MM.1S (cell line): ENCODE measurements at regions not wholly inside any gene's neighbourhood (a gene's known extent, or its start where the extent isn't known, plus 50 kb on each side); places are given as distances from the start of the nearest gene placed in this dataset.
"Not testable (repeated sequence)": the region's sequence is repeated elsewhere in the genome, so short reads cannot be mapped to it uniquely, and the experiment has no call there.

ENCODE experiments used
- EZH2 ChIP-seq: fragments of 300-600 bp; sonication (generic); optimal IDR thresholded peaks from 2 replicates; pipeline ENCODE3; 2017; ENCODE audit warnings: low read depth, mild to moderate bottlenecking, antibody characterized with exemption, low read length, mixed read lengths
- EZH2phosphoT487 ChIP-seq: fragments of 300-600 bp; sonication (generic); IDR thresholded peaks from 2 replicates; pipeline ENCODE4 v1.6.1; 2018; ENCODE audit warnings: antibody characterized with exemption, low read length
- TF ChIP-seq, protein P1 (sequence below): fragments of 300-600 bp; sonication (generic); IDR thresholded peaks from 2 replicates; pipeline ENCODE4 v1.5.1; 2016; ENCODE audit warnings: antibody characterized with exemption, low read length, mixed read lengths

DNA sequence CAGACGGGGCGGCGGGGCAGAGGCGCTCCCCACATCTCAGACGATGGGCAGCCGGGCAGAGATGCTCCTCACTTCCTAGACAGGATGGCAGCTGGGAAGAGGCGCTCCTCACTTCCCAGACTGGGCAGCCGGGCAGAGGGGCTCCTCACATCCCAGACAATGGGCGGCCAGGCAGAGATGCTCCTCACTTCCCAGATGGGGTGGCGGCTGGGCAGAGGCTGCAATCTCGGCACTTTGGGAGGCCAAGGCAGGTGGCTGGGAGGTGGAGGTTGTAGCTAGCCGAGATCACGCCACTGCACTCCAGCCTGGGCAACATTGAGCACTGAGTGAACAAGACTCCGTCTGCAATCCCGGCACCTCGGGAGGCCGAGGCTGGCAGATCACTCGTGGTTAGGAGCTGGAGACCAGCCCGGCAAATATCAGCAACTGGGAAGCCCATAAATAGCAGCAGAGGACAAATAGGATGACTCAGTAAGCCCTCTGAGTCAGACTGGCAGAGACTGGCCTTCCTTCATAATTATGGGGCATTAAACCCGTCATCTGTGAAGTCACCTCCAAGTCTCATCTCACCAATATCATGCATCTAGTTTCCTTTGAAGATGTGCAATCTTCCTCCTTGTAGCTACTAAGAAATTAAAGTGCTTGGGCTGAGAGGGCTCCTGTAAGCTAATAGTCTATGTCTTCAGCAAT is 337.3 kb downstream of the GOLGA6L6 start:
- TF ChIP-seq, protein P1, sequence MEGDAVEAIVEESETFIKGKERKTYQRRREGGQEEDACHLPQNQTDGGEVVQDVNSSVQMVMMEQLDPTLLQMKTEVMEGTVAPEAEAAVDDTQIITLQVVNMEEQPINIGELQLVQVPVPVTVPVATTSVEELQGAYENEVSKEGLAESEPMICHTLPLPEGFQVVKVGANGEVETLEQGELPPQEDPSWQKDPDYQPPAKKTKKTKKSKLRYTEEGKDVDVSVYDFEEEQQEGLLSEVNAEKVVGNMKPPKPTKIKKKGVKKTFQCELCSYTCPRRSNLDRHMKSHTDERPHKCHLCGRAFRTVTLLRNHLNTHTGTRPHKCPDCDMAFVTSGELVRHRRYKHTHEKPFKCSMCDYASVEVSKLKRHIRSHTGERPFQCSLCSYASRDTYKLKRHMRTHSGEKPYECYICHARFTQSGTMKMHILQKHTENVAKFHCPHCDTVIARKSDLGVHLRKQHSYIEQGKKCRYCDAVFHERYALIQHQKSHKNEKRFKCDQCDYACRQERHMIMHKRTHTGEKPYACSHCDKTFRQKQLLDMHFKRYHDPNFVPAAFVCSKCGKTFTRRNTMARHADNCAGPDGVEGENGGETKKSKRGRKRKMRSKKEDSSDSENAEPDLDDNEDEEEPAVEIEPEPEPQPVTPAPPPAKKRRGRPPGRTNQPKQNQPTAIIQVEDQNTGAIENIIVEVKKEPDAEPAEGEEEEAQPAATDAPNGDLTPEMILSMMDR: not testable (repeated sequence)
- TF ChIP-seq EZH2, EZH2phosphoT487: not testable (repeated sequence)
